DOHH2 (cell line): ENCODE measurements at regions not wholly inside any gene's neighbourhood (a gene's known extent, or its start where the extent isn't known, plus 50 kb on each side); places are given as distances from the start of the nearest gene placed in this dataset.

Experiments
- H3F3A ChIP-seq: fragments of 200-600 bp; sonication (generic), shearing (Covaris generic); 2 replicates; pipeline ENCODE4 v1.6.0; 2016; ENCODE audit warnings: antibody characterized with exemption, mild to moderate bottlenecking; ENCODE audit not compliant: control insufficient read depth, insufficient read depth
- H3K27ac ChIP-seq: fragments of 200-600 bp; sonication (generic); 2 replicates; pipeline ENCODE4 v1.5.1; 2014; ENCODE audit warnings: low read depth, mild to moderate bottlenecking, low read length, moderate library complexity
- H3K27me3 ChIP-seq: fragments of 200-600 bp; sonication (generic); 2 replicates; pipeline ENCODE4 v1.6.1; 2014; ENCODE audit warnings: mild to moderate bottlenecking, low read length, mixed read lengths; ENCODE audit not compliant: control insufficient read depth
- H3K36me3 ChIP-seq: fragments of 200-600 bp; sonication (generic); 2 replicates; pipeline ENCODE4 v1.6.1; 2014; ENCODE audit warnings: mild to moderate bottlenecking, low read length, moderate library complexity, mixed read lengths; ENCODE audit not compliant: control insufficient read depth
- H3K4me1 ChIP-seq: fragments of 200-600 bp; sonication (generic); 2 replicates; pipeline ENCODE4 v1.6.1; 2014; ENCODE audit warnings: mild to moderate bottlenecking, low read length, mixed read lengths; ENCODE audit not compliant: control insufficient read depth
- H3K4me2 ChIP-seq: fragments of 200-600 bp; sonication (generic); 2 replicates; pipeline ENCODE4 v1.6.0; 2014; ENCODE audit warnings: mild to moderate bottlenecking, low read length, moderate library complexity
- H3K4me3 ChIP-seq: fragments of 200-600 bp; sonication (generic); 2 replicates; pipeline ENCODE4 v1.5.1; 2014; ENCODE audit warnings: mild to moderate bottlenecking, low read length, mixed read lengths
- H3K79me2 ChIP-seq: fragments of 200-600 bp; sonication (generic); 2 replicates; pipeline ENCODE4 v1.6.1; 2014; ENCODE audit warnings: mild to moderate bottlenecking, low read length, mixed read lengths; ENCODE audit not compliant: control insufficient read depth
- H3K9me2 ChIP-seq: fragments of 200-600 bp; sonication (generic); replicated peaks from 2 replicates; pipeline ENCODE4 v1.6.1; 2014; ENCODE audit warnings: mild to moderate bottlenecking, low read length, mixed read lengths; ENCODE audit not compliant: control insufficient read depth
- H3K9me3 ChIP-seq: fragments of 200-600 bp; sonication (generic); 2 replicates; pipeline ENCODE4 v1.6.1; 2014; ENCODE audit warnings: antibody characterized with exemption, low read length, mixed read lengths; ENCODE audit not compliant: control insufficient read depth, insufficient read depth
- H4K20me1 ChIP-seq: fragments of 200-600 bp; sonication (generic); 2 replicates; pipeline ENCODE4 v1.6.0; 2014; ENCODE audit warnings: low read depth, mild to moderate bottlenecking, antibody characterized with exemption, low read length, moderate library complexity; ENCODE audit not compliant: control insufficient read depth, insufficient read depth
- EZH2phosphoT487 ChIP-seq: fragments of 200-600 bp; sonication (generic); IDR thresholded peaks from 2 replicates; pipeline ENCODE4 v1.6.1; 2017; ENCODE audit warnings: borderline replicate concordance, mild to moderate bottlenecking, antibody characterized with exemption, low read length, moderate library complexity, mixed read lengths
- TF ChIP-seq, protein P1 (sequence below): fragments of 200-600 bp; sonication (generic); IDR thresholded peaks from one replicate; pipeline ENCODE4 v1.5.1; 2014; ENCODE audit warnings: antibody characterized with exemption, mild to moderate bottlenecking, low read depth, low read length; ENCODE audit not compliant: poor library complexity, severe bottlenecking

DNA sequence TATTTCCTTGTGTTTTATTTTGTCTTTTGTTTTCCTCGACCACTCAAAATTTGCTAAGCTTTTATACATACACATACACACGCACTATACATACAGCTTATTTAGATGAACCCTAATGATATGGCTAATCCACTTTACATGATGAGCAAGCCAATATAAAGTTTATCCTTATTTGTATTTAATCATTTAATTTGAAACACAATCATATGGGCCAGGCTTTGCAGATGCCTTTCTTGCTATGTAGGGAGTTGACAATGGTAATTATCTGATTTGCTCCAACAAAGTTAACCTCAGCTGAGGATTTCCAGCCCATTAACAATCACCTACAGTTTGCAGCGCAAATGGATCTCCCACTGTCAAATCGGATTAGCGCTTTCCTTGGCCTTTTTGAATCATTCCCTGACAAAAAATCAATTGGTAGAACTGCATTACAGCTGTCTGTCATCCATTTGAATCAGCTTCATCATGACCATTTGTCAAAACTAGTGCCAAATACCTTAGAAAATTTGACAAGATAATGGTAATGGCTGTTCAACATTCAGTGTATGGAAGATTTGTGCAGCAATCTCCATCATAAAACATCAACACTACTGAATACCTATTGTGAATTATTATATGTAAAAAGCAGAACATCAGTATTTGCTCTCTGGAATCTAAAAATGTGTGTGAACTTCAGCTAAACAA is 352.6 kb downstream of the MRPL39 start:
- H3K36me3 ChIP-seq = no peaks in the 10 kb centered on the region
- no peaks in the 10 kb centered on the region for H3F3A ChIP-seq
- H3K27me3 ChIP-seq = no peaks in the 10 kb centered on the region
- H3K4me1 ChIP-seq = no peaks in the 10 kb centered on the region
- no peak overlapping the region for H3K27ac ChIP-seq
- no peaks in the 10 kb centered on the region for H3K9me2 ChIP-seq
- no peak overlapping the region for H3K4me3 ChIP-seq
- H3K9me3 ChIP-seq = no peaks in the 10 kb centered on the region
- H3K79me2 ChIP-seq = no peaks in the 10 kb centered on the region
- no peaks in the 10 kb centered on the region for H4K20me1 ChIP-seq
- TF ChIP-seq, protein P1, sequence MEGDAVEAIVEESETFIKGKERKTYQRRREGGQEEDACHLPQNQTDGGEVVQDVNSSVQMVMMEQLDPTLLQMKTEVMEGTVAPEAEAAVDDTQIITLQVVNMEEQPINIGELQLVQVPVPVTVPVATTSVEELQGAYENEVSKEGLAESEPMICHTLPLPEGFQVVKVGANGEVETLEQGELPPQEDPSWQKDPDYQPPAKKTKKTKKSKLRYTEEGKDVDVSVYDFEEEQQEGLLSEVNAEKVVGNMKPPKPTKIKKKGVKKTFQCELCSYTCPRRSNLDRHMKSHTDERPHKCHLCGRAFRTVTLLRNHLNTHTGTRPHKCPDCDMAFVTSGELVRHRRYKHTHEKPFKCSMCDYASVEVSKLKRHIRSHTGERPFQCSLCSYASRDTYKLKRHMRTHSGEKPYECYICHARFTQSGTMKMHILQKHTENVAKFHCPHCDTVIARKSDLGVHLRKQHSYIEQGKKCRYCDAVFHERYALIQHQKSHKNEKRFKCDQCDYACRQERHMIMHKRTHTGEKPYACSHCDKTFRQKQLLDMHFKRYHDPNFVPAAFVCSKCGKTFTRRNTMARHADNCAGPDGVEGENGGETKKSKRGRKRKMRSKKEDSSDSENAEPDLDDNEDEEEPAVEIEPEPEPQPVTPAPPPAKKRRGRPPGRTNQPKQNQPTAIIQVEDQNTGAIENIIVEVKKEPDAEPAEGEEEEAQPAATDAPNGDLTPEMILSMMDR = no peak
- TF ChIP-seq EZH2phosphoT487 = no peak
- no peak overlapping the region for H3K4me2 ChIP-seq

DNA sequence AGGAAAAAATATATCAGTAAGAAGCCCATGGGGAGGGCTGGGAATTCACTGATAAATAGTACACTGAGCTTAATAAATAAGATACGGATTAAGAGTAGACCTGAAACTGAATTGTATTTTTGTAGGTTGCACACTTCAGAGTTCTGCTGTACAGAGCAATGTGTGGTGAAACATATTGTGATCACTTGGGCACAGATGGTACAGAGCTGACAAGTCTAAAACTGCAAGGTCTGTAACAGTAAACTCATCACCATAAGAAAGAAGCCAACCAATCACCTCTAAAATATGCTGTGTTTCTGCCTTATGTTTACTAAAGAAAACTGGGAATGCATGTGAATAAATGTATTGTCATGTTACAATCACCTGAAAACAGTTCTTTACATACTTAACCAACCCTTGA is 360.7 kb downstream of the MRPL39 start:
- TF ChIP-seq, protein P1 = no peak
- no peak for TF ChIP-seq EZH2phosphoT487
- Histone ChIP-seq H3K9me3 (no peaks in the 10 kb centered on the region; the same call in 1 of the 2 replicates), H3K27ac (no peak overlapping the region), H3K4me1 (no peaks in the 10 kb centered on the region), H3K9me2 (no peaks in the 10 kb centered on the region), H3F3A (no peaks in the 10 kb centered on the region), H3K79me2 (no peaks in the 10 kb centered on the region), H3K27me3 (no peaks in the 10 kb centered on the region), H3K36me3 (no peaks in the 10 kb centered on the region), H4K20me1 (no peaks in the 10 kb centered on the region), H3K4me2 (no peak overlapping the region), H3K4me3 (no peak overlapping the region)

DNA sequence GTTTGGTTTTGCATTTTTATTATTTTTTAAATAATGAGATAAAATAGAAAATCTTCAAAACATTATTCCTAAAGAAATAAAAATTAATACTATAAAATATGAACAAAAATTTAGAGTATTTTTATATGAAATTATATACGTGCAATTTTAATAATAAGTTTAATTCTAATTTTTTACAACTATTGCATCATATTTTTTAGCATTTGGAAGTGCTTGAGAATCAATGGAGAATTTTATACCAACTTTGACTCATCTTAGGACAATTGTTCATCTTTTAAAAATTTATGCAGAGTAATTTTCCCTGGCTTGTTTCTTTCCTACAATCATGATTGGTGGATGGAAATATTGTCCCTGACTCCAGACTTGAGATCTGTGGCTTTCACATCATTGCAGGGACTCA is 362.5 kb downstream of the MRPL39 start:
- peaks cover 12% of the 10 kb centered on the region for H3K4me1 ChIP-seq
- H4K20me1 ChIP-seq = no peaks in the 10 kb centered on the region
- no peaks in the 10 kb centered on the region for H3K9me2 ChIP-seq
- no peaks in the 10 kb centered on the region for H3K36me3 ChIP-seq
- peaks cover 10% of the 10 kb centered on the region; the same call in 1 of the 2 replicates for H3K9me3 ChIP-seq
- H3K4me3 ChIP-seq = no peak overlapping the region
- no peak overlapping the region for H3K27ac ChIP-seq
- no peaks in the 10 kb centered on the region for H3K27me3 ChIP-seq
- H3F3A ChIP-seq = no peaks in the 10 kb centered on the region
- H3K4me2 ChIP-seq = no peak overlapping the region
- no peaks in the 10 kb centered on the region for H3K79me2 ChIP-seq
- TF ChIP-seq, protein P1 = no peak
- no peak for TF ChIP-seq EZH2phosphoT487
